Psoas muscle (tissue), 7 donors: ENCODE measurements at regions not wholly inside any gene's neighbourhood (a gene's known extent, or its start where the extent isn't known, plus 50 kb on each side); places are given as distances from the start of the nearest gene placed in this dataset.

Experiments used
- ATAC-seq, 4 donors: fragments of 200-7000 bp; cut with Tn5 transposase; one replicate each; pipeline ENCODE4 v1.9.1; 2020; ENCODE audit warnings: moderate library complexity in 3 of 4, mild to moderate bottlenecking in 2 of 4
- DNase-seq, 2 donors: peaks; one replicate each; pipeline ENCODE4 v3.0.0-alpha.2; 2020
- H3K27ac ChIP-seq: fragments of 200-600 bp; one replicate; pipeline ENCODE4 v1.8.0; 2022
- H3K27me3 ChIP-seq, 3 donors: fragments of 200-600 bp in 1 of 3; one replicate each; pipeline versions ENCODE4 v1.6.1 to v1.8.0; 2013 to 2022; ENCODE audit warnings: low read length in 2 of 3, mild to moderate bottlenecking in 2 of 3, moderate library complexity in 1 of 3; ENCODE audit not compliant: insufficient read depth in 3 of 3
- H3K36me3 ChIP-seq, 2 donors: fragments of 200-600 bp in 1 of 2; one replicate each; pipeline versions ENCODE4 v1.6.1 to v1.8.0; 2013 to 2022; ENCODE audit warnings: low read depth in 1 of 2, mild to moderate bottlenecking in 1 of 2, moderate library complexity in 1 of 2; ENCODE audit not compliant: insufficient read depth in 1 of 2
- H3K4me1 ChIP-seq: fragments of 200-600 bp; one replicate; pipeline ENCODE4 v1.8.0; 2022
- H3K4me3 ChIP-seq: fragments of 200-600 bp; one replicate; pipeline ENCODE4 v1.8.0; 2022; ENCODE audit warnings: mild to moderate bottlenecking
- H3K9me3 ChIP-seq: fragments of 200-600 bp; one replicate; pipeline ENCODE4 v1.8.0; 2022
- WGBS, 3 donors: extraction: QIAGEN DNeasy Blood & Tissue Kit; methylation state at CpG; one replicate each; pipeline versions ENCODE4 v1.1.6 to v1.1.7; 2013; 5-methylcytosine and 5-hydroxymethylcytosine counted together
- intact Hi-C, 2 donors: fragments of 100-400 bp; cut with DNase I; formaldehyde crosslinking; loops; one replicate each; pipeline versions ENCODE4 v1.11.0 to v1.14.2; 2022
- TF ChIP-seq, protein P1 (sequence below): fragments of 200-600 bp; IDR thresholded peaks from one replicate; pipeline ENCODE4 v1.8.0; 2022; ENCODE audit warnings: antibody characterized with exemption
- donor health status: healthy with polysubstance abuse.
- donor health status: DM: no; HTN: no; CAD: no; lungs with moderate emphysema.
- donor health status: Bipolar disorder and iron deficiency.
- donor health status: healthy.
- donor health status: DM: yes; HTN: yes; CAD: no.
- donor health status: DM: no; HTN: no; CAD: no.
- donor health status: DM: yes; HTN: yes; CAD: no.

DNA sequence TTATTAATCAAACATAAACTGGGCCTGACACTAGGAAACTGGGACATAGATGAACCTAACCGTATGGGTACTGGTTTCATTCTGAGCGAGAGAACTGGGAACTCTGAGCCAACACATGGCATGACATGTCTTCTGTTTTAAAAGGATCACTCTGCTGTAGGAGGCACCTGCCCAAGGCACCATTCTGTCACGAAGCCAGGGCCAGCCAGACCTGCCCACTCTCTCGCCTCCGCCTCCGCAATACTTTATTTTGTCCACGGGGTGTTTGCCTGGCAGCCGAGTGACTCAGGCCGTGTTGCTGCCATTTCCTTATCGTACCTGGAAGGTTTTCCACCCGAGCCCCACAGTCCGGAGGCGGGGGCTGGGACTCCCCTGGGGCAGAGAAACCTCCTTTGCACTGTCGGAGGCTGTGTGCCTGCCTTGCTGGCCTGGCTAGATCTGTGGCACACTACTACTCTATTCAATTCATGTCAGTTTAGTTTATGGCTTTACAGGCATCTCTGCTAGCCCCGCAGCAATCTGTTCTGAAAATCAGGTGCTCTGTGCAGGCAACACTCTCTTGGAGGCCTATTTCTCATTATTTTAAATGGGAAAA, 120.4 kb upstream of the ACKR3 start:
- DNase-seq: no peak
- TF ChIP-seq, protein P1, sequence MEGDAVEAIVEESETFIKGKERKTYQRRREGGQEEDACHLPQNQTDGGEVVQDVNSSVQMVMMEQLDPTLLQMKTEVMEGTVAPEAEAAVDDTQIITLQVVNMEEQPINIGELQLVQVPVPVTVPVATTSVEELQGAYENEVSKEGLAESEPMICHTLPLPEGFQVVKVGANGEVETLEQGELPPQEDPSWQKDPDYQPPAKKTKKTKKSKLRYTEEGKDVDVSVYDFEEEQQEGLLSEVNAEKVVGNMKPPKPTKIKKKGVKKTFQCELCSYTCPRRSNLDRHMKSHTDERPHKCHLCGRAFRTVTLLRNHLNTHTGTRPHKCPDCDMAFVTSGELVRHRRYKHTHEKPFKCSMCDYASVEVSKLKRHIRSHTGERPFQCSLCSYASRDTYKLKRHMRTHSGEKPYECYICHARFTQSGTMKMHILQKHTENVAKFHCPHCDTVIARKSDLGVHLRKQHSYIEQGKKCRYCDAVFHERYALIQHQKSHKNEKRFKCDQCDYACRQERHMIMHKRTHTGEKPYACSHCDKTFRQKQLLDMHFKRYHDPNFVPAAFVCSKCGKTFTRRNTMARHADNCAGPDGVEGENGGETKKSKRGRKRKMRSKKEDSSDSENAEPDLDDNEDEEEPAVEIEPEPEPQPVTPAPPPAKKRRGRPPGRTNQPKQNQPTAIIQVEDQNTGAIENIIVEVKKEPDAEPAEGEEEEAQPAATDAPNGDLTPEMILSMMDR: no peak
- 71 to 74% (median 72%) methylated on average over 15 of the region's 15 CpGs for whole genome bisulfite sequencing, 3 donors

DNA sequence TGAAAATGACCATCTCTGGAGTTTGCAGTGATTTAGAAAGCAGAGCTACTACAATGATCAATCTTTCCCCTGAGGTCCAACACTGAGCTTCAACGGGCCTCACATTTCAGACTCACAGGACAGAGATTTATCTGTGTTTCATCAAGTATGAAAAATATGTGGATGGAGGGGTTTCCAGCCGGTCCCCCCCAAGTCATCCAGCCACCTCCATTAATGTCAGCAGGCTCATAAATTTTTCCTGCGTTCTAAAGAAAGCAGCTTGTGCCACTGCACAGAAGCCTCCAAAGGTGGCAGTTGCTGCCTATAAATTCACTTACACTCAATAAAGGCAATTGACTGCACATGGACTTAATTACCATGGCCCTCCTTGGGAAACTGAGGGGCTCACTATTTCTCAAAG, 117.4 kb upstream of the ACKR3 start:
- Histone ChIP-seq H3K27me3 (peaks cover 0 to 24% (median 0%) of the 10 kb centered on the region in 3 donors), H3K36me3 (no peaks in the 10 kb centered on the region), H3K4me3 (no peak overlapping the region), H3K4me1 (no peaks in the 10 kb centered on the region), H3K9me3 (no peaks in the 10 kb centered on the region), H3K27ac (no peak overlapping the region)
- WGBS, 3 donors: 41 to 47% (median 45%) methylated on average over 3 of the region's 3 CpGs
- intact Hi-C loops: no loop called here
- TF ChIP-seq, protein P1: no peak
- DNase-seq: no peak
- no peak for ATAC-seq

More for the DNA sequence above, 120.4 kb upstream of the ACKR3 start:
- Histone ChIP-seq H3K27ac (no peak overlapping the region), H3K36me3 (no peaks in the 10 kb centered on the region), H3K4me1 (no peaks in the 10 kb centered on the region), H3K9me3 (no peaks in the 10 kb centered on the region), H3K27me3 (peaks cover 0 to 17% (median 0%) of the 10 kb centered on the region in 3 donors), H3K4me3 (no peak overlapping the region)
- intact Hi-C loops: no loop called here
- ATAC-seq: no peak

DNA sequence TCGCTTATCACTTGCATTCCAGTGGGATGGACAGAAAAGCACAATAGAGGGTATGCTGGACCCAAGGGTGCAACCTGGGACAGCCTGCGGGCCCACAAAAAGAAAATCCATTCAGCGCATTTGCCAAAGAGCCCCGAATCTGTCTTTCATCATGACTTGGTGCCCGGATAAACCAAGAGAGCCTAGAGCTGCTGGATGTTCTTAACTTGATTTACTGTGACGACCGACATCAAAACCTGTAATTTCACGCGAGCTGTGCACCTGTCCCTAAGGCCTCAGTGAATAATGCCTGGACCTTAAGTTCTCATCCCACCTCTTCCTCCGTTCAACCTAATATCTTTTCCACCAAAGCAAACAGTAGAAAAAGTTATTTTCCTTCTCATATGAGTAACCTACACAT, 115.5 kb upstream of the ACKR3 start:
- intact Hi-C loops: no loop called here
- Histone ChIP-seq H3K4me1 (no peaks in the 10 kb centered on the region), H3K27me3 (peaks cover 0 to 24% (median 0%) of the 10 kb centered on the region in 3 donors), H3K9me3 (no peaks in the 10 kb centered on the region), H3K4me3 (no peak overlapping the region), H3K36me3 (no peaks in the 10 kb centered on the region), H3K27ac (no peak overlapping the region)
- no peak for DNase-seq
- TF ChIP-seq, protein P1: no peak
- no peak for ATAC-seq
- WGBS, 3 donors: 47 to 57% (median 53%) methylated on average over 10 of the region's 10 CpGs

DNA sequence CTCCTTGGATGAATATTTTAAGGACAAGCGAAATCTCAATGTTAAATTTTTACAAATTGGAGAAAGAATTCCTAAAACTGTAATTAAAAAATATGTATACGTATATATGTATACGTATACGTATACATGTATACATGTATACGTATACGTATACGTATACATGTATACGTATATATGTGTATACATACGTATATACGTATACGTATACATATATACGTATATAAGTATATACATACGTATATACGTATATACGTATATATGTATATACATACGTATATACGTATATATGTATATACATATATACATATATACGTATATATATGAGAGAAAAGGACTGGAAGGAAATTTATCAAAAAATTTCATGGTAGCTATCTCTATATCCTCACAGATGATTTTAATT, 110.2 kb upstream of the ACKR3 start:
- DNase-seq (no peak), ATAC-seq (no peak)
- TF ChIP-seq, protein P1: no peak
- no peaks in the 10 kb centered on the region for H3K4me1 ChIP-seq
- peaks cover 9% of the 10 kb centered on the region for H3K9me3 ChIP-seq
- WGBS, 3 donors: 95 to 97% (median 97%) methylated on average over 18 of the region's 18 CpGs
- peaks cover 0 to 7% (median 0%) of the 10 kb centered on the region in 3 donors for H3K27me3 ChIP-seq
- intact Hi-C loops: no loop called here
- H3K27ac ChIP-seq: no peak overlapping the region
- no peak overlapping the region for H3K4me3 ChIP-seq
- H3K36me3 ChIP-seq: no peaks in the 10 kb centered on the region

DNA sequence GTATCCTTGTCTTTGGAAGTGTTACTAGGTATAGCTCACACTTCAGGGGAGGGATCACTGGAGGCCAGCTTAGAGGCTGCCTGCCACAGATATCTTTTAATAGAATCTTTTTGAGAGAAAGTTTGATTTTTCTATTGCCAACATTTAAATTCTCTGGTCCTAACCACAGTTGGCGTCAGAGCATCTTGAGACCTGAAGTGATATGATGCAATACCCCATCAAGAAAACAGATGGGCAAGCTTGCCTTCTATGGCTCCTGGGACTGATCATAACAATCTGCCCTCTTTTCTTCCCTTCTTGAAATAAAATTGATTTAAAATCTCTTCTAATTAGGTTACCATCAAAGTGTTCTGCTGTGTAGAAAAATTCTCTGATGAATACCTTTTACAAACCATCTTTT, 105.5 kb upstream of the ACKR3 start:
- H3K9me3 ChIP-seq: peaks cover 27% of the 10 kb centered on the region
- no peak for ATAC-seq
- intact Hi-C loops: no loop called here
- H3K36me3 ChIP-seq: no peaks in the 10 kb centered on the region
- H3K4me1 ChIP-seq: no peaks in the 10 kb centered on the region
- H3K27me3 ChIP-seq: no peaks in the 10 kb centered on the region
- WGBS, 3 donors: 88 to 97% (median 95%) methylated on average over 1 of the region's 1 CpG
- H3K4me3 ChIP-seq: no peak overlapping the region
- no peak overlapping the region for H3K27ac ChIP-seq
- TF ChIP-seq, protein P1: no peak
- DNase-seq: no peak
